ENCODE measurements at regions not wholly inside any gene's neighbourhood (a gene's known extent, or its start where the extent isn't known, plus 50 kb on each side); places are given as distances from the start of the nearest gene placed in this dataset.

DNA sequence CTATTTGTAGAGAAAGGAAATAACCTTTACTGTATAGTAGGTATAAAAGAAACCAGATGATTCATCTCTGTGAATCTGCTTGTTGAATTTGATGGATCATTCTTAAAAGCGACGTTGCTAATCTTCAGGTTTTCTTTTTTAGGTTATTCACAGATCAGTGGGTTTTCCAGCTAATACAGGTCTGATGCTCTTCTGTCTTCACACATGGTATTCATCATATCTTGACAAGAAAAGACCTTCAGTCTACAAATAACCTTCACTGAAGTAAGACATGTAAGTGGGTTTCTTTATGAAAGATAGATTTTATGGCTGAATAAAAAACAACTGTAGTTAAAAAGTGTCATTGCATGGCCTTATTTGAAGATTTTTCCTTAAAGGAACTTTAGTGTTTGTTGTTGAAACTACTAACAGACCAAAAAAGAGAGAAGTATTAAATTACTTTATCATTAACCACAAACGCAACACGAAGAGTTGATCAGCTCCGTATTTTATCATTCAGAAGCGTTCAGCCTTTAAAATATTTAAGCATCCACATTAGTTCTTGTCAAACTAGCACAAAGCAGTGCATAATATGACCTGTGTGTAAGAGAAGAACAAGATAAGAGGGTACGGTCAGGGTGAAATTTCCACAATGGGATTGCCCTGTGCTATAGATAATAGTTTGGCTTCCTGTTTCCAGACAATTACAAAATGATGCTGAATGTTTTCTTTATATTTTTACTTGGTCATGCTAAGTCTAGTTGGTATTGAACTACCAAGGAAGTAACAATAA lies 299.5 kb downstream of the MZT1 start:
- TF ChIP-seq CTCF (IDR thresholded peaks at IDR 0.05) = no peak
- TF ChIP-seq POLR2A (IDR thresholded peaks at IDR 0.05) = no peak

Measured in heart left ventricle (tissue), 13 donors.